GM06990 (cell line): ENCODE measurements at regions not wholly inside any gene's neighbourhood (a gene's known extent, or its start where the extent isn't known, plus 50 kb on each side); places are given as distances from the start of the nearest gene placed in this dataset.
A peak's percentile ranks its signal among the peaks of the same experiment; 100 is the strongest.

ENCODE experiments used
- DNase-seq: peaks from one replicate; pipeline ENCODE4 v3.0.0-alpha.2; 2011; ENCODE audit not compliant: insufficient read length; ENCODE audit errors: extremely low read depth
- H3K27me3 ChIP-seq: replicated peaks from 2 replicates; pipeline ENCODE4 v1.6.0; 2011; ENCODE audit warnings: low read length; ENCODE audit not compliant: control insufficient read depth, insufficient read depth
- H3K36me3 ChIP-seq: 2 replicates; pipeline ENCODE4 v1.5.1; 2011; ENCODE audit warnings: low read length; ENCODE audit not compliant: control insufficient read depth, insufficient read depth
- H3K4me3 ChIP-seq: replicated peaks from 2 replicates; pipeline ENCODE4 v1.5.1; 2011; ENCODE audit warnings: low read depth, mild to moderate bottlenecking, control low read depth, low read length
- CTCF ChIP-seq: IDR thresholded peaks from 2 replicates; pipeline ENCODE4 v1.5.1; 2011; ENCODE audit warnings: low read length, control low read depth, mild to moderate bottlenecking, inconsistent platforms; ENCODE audit not compliant: insufficient read depth, poor library complexity, severe bottlenecking

- no peak for DNase-seq
- Histone ChIP-seq H3K27me3 (no peaks in the 10 kb centered on the region), H3K36me3 (no peaks in the 10 kb centered on the region), H3K4me3 (no peak overlapping the region)
- no peak for TF ChIP-seq CTCF
Observed at GRCh38 chr6:71124340-71124739, 164.3 kb upstream of the OGFRL1 start.

GRCh38 chr6:71125216-71125615 is 163.4 kb upstream of the OGFRL1 start:
- H3K4me3 ChIP-seq = no peak overlapping the region
- DNase-seq = no peak
- no peak for TF ChIP-seq CTCF
- no peaks in the 10 kb centered on the region for H3K27me3 ChIP-seq
- H3K36me3 ChIP-seq = no peaks in the 10 kb centered on the region

GRCh38 chr6:71126506-71126905 is 162.1 kb upstream of the OGFRL1 start:
- no peaks in the 10 kb centered on the region for H3K27me3 ChIP-seq
- no peak for DNase-seq
- no peaks in the 10 kb centered on the region for H3K36me3 ChIP-seq
- H3K4me3 ChIP-seq = no peak overlapping the region
- no peak for TF ChIP-seq CTCF

GRCh38 chr6:71127374-71127773 is 161.2 kb upstream of the OGFRL1 start:
- H3K36me3 ChIP-seq = no peaks in the 10 kb centered on the region
- no peaks in the 10 kb centered on the region for H3K27me3 ChIP-seq
- no peak for DNase-seq
- no peak for TF ChIP-seq CTCF
- H3K4me3 ChIP-seq = no peak overlapping the region

- Histone ChIP-seq H3K4me3 (no peak overlapping the region), H3K36me3 (no peaks in the 10 kb centered on the region), H3K27me3 (no peaks in the 10 kb centered on the region)
- no peak for DNase-seq
- no peak for TF ChIP-seq CTCF
Observed at GRCh38 chr6:71130277-71130676, 158.3 kb upstream of the OGFRL1 start.

GRCh38 chr6:71134929-71135642 is 153.5 kb upstream of the OGFRL1 start:
- peak; percentile 3 for TF ChIP-seq CTCF
- Histone ChIP-seq H3K36me3 (no peaks in the 10 kb centered on the region), H3K27me3 (no peaks in the 10 kb centered on the region), H3K4me3 (no peak overlapping the region)
- no peak for DNase-seq
